ENCODE measurements at regions not wholly inside any gene's neighbourhood (a gene's known extent, or its start where the extent isn't known, plus 50 kb on each side); places are given as distances from the start of the nearest gene placed in this dataset.

DNA sequence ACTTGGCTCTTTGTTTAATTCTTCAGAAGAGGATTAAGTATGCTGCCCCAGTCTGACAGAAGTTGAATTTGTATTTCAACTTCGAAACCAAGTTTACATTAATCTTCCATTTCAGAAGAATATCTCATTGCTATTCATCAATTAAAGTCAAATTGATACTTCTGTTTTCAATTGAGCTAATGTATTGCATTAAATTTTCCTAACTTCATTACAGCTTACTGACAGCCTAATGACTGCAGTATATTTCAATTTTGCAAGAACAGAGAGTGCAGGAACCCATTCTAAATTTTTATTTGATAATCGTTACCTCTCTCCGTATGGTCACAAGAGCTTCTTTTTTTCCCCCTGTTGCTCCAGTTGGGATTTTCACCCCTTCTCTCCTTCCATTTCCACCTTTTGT lies 218.0 kb downstream of the CALCRL start:
- TF ChIP-seq, protein P1, sequence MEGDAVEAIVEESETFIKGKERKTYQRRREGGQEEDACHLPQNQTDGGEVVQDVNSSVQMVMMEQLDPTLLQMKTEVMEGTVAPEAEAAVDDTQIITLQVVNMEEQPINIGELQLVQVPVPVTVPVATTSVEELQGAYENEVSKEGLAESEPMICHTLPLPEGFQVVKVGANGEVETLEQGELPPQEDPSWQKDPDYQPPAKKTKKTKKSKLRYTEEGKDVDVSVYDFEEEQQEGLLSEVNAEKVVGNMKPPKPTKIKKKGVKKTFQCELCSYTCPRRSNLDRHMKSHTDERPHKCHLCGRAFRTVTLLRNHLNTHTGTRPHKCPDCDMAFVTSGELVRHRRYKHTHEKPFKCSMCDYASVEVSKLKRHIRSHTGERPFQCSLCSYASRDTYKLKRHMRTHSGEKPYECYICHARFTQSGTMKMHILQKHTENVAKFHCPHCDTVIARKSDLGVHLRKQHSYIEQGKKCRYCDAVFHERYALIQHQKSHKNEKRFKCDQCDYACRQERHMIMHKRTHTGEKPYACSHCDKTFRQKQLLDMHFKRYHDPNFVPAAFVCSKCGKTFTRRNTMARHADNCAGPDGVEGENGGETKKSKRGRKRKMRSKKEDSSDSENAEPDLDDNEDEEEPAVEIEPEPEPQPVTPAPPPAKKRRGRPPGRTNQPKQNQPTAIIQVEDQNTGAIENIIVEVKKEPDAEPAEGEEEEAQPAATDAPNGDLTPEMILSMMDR (IDR thresholded peaks at IDR 0.05; ENCODE audit: insufficient read depth, low read length, poor library complexity, severe bottlenecking), result no peak
- TF ChIP-seq EZH2phosphoT487 (conservative IDR thresholded peaks at IDR 0.05; ENCODE audit: low read length), result no peak
